NB4 (cell line): ENCODE measurements at regions not wholly inside any gene's neighbourhood (a gene's known extent, or its start where the extent isn't known, plus 50 kb on each side); places are given as distances from the start of the nearest gene placed in this dataset.
A peak's percentile ranks its signal among the peaks of the same experiment; 100 is the strongest.

Experiments used
- CTCF ChIP-seq: IDR thresholded peaks from one replicate; pipeline ENCODE4 v1.5.1; 2012; ENCODE audit warnings: low read depth, low read length
- MAX ChIP-seq: IDR thresholded peaks from 2 replicates; pipeline ENCODE4 v1.6.1; 2011; ENCODE audit warnings: low read depth, low read length

- TF ChIP-seq MAX (no peak), CTCF (peak; percentile 36)
Observed at GRCh38 chr4:104064646-104065577, 345.1 kb upstream of the TACR3 start.
